IPS-20b (cell line): ENCODE measurements at regions not wholly inside any gene's neighbourhood (a gene's known extent, or its start where the extent isn't known, plus 50 kb on each side); places are given as distances from the start of the nearest gene placed in this dataset.

Source experiments
- H3K27ac ChIP-seq: one replicate; pipeline ENCODE4 v1.5.1; 2013; ENCODE audit warnings: low read length
- H3K27me3 ChIP-seq: 2 replicates; pipeline ENCODE4 v1.6.1; 2013; ENCODE audit warnings: mild to moderate bottlenecking, low read length, inconsistent platforms; ENCODE audit not compliant: insufficient read depth
- H3K36me3 ChIP-seq: 2 replicates; pipeline ENCODE4 v1.6.1; 2013; ENCODE audit warnings: low read depth, mild to moderate bottlenecking, inconsistent platforms, low read length, moderate library complexity; ENCODE audit not compliant: insufficient read depth
- H3K4me1 ChIP-seq: 2 replicates; pipeline ENCODE4 v1.6.1; 2013; ENCODE audit warnings: mild to moderate bottlenecking, control low read depth, inconsistent platforms, low read length, moderate library complexity; ENCODE audit not compliant: insufficient read depth
- H3K4me3 ChIP-seq: 2 replicates; pipeline ENCODE4 v1.5.1; 2013; ENCODE audit warnings: mild to moderate bottlenecking, low read length, inconsistent platforms
- H3K9ac ChIP-seq: 2 replicates; pipeline ENCODE4 v1.6.1; 2013; ENCODE audit warnings: low read depth, mild to moderate bottlenecking, inconsistent platforms, low read length, moderate library complexity
- H3K9me3 ChIP-seq: 2 replicates; pipeline ENCODE4 v1.6.1; 2013; ENCODE audit warnings: mild to moderate bottlenecking, low read depth, low read length, inconsistent platforms; ENCODE audit not compliant: insufficient read depth

- no peak overlapping the region for H3K27ac ChIP-seq
- no peaks in the 10 kb centered on the region for H3K36me3 ChIP-seq
- no peaks in the 10 kb centered on the region; the same call in 1 of the 2 replicates for H3K27me3 ChIP-seq
- H3K9me3 ChIP-seq = no peaks in the 10 kb centered on the region
- no peak overlapping the region for H3K4me3 ChIP-seq
- H3K9ac ChIP-seq = no peak overlapping the region
- H3K4me1 ChIP-seq = peaks cover 4% of the 10 kb centered on the region; the same call in 1 of the 2 replicates
Measured at GRCh38 chr1:11421443-11421842, 57.5 kb upstream of the DISP3 start.

GRCh38 chr1:11422686-11423085 lies 56.3 kb upstream of the DISP3 start:
- Histone ChIP-seq H3K9ac (no peak overlapping the region), H3K9me3 (no peaks in the 10 kb centered on the region), H3K4me3 (no peak overlapping the region), H3K4me1 (no peaks in the 10 kb centered on the region), H3K36me3 (no peaks in the 10 kb centered on the region), H3K27me3 (no peaks in the 10 kb centered on the region), H3K27ac (no peak overlapping the region)

DNA sequence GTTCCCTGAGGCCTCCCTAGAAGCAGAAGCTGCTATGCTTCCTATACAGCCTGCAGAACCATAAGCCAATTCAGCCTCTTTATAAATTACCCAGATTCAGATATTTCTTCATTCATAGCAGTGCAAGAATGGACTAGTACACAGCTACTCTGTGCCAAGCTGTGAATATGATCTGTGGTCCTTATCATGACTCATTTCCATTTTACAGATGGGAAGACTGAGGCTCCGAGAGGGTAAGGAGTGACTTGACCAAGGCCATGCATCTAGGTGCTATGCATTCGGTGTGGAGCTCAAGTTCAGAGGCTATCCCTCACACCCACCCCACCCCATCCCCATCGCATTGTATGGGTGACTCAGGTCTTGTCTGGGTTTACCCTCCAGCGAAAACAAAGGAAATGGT lies 52.3 kb upstream of the DISP3 start:
- Histone ChIP-seq H3K4me1 (no peaks in the 10 kb centered on the region), H3K9ac (no peak overlapping the region), H3K36me3 (no peaks in the 10 kb centered on the region), H3K27me3 (no peaks in the 10 kb centered on the region), H3K27ac (no peak overlapping the region), H3K9me3 (no peaks in the 10 kb centered on the region), H3K4me3 (no peak overlapping the region)

GRCh38 chr1:11428789-11429188 lies 50.2 kb upstream of the DISP3 start:
- H3K36me3 ChIP-seq = no peaks in the 10 kb centered on the region
- no peak overlapping the region for H3K4me3 ChIP-seq
- H3K4me1 ChIP-seq = no peaks in the 10 kb centered on the region
- no peak overlapping the region for H3K9ac ChIP-seq
- no peaks in the 10 kb centered on the region for H3K27me3 ChIP-seq
- no peaks in the 10 kb centered on the region for H3K9me3 ChIP-seq
- no peak overlapping the region for H3K27ac ChIP-seq
